NCI-H2196 treated with DMSO at 0.1 percent for 48 hours (cell line): ENCODE measurements at regions not wholly inside any gene's neighbourhood (a gene's known extent, or its start where the extent isn't known, plus 50 kb on each side); places are given as distances from the start of the nearest gene placed in this dataset.
"Not testable (repeated sequence)": the region's sequence is repeated elsewhere in the genome, so short reads cannot be mapped to it uniquely, and the experiment has no call there.

Source experiments
- DNase-seq: peaks from one replicate; lab custom pipeline; 2025; ENCODE audit not compliant: unreplicated experiment; lab: John Stamatoyannopoulos, UW

DNA sequence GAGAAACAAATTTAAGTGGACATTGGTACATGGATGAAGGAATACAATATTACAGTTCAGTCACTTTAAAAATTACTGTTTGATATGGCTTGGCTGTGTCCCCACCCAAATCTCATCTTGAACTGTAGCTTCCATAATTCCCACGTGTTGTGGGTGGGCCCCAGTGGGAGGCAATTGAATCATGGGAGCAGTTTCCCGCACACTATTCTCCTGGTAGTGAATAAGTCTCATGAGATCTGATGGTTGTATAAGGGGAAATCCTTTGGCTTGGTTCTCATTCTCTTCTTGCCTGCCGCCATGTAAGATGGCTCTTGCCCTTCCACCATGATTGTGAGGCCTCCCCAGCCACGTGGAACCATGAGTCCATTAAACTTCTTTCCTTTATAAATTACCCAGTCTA, 804.2 kb upstream of the FRG1 start:
- DNase-seq, result no peak

DNA sequence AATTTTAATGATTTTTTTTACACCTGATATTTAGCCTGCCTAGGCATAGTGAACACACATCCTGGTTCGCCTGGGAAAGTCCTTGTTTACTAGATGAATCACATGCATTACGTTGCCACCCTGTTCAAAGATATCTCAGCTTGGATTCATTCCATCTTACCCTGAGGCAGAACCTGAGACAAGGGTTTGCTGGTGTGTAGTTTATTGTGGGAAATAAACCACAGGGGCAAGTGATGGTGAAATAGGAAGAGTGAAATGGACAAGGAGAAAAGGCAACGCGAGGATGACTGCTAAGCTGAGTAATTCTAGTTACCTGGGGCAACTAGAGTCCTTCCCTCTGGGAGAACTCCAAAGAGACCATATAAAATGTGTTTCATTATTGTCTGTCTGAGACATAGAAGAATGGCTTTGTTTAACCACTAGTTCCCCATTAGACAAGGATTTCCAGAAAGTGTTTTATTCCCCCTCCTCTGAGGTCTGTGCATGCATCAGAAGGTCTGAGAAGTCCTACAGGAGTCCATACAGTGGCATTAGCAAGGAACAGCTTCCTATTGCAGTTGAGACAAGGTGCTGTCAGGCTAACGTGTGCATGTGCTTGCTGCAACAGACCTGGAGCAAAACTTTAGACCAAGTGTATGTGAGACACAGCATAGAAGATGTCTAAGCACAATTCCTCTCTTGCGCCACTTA, 797.3 kb upstream of the FRG1 start:
- DNase-seq, result no peak

DNA sequence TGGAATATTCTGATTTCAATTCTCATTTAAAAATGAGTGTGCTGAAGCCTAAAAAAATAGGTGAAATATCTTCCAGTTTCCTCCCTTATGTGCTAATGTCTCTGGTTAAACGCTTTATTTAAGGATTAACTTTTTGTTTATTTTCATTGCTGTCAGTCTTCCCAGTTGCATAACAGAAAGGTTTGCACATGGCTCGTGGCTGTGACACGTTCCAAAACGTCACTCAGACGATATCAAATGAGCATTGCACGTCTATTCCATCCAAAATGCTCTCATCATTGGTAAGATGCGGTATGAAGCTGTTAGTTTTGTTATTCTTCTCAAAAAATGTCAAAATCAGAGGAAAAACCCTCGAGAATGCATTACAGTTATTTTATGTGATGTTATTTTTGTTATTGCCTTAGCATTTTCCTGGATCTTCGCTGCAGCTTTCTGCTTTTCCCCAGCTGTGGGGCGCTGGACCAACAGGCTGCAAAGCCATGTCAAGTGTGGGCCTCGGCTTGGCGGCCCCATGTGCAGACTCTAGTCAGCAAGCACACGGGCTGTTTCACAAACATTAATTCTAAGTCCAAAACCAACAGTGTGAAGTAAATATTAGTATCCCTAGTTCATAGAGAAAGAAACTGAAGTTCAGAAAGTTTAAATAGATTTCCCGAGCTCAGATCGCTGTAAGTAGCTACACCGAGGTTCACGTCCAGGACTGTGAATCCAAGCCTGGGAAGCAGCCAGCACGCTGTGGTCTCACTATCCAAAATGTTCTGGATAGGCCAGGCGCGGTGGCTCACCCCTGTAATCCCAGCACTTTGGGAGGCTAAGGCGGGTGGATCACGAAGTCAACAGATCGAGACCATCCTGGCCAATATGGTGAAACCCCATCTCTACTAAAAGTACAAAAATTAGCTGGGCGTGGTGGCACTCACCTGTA, 793.4 kb upstream of the FRG1 start:
- no peak for DNase-seq

DNA sequence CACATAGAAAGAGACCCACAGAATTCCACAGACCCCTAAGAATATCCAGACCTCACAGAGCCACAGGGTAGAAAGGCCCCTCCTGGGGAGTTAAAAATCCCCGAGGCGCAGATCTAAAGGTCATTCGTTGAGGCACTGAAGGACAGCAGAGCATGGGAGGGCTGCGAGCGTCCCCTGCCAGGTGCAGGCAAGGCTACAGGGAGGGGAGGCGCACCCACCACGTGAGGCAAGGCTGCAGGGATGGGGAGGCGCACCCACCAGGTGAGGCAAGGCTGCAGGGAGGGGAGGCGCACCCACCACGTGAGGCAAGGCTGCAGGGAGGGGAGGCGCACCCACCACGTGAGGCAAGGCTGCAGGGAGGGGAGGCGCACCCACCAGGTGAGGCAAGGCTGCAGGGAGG, 785.6 kb upstream of the FRG1 start:
- DNase-seq, result not testable (repeated sequence)

DNA sequence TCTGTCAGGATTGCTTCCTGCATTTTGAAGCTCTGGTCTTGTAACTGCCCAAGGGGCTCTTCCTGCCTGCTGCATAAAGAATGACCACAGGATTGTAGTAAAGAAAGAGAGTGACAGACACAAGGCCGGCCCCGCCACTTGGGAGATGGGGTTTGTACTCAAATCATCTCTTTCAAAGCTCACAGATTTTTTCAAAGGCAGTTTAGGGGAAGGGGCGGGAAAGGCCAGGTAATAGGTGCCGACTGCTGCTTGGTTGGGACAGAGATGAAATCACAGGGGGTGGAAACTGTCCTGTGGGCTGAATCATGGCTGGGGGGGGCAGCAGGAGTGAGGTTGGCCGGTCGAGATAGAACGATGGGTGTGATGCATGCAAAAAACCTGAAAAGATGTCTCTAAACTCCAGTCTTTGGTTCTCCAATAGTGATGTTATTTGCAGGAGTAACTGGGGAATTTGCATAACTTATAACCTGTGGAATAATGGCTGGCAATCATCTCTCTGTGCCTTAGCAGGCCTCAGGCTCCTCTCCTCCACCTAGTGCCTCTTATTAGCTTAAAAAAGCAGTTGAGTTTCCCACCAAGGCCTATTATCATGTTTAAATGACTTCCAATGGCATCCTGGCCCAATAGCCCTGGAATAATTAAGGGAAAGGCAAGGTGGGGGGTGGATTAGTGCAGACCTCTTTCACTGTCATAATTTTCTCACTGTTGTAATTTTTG, 778.4 kb upstream of the FRG1 start:
- DNase-seq, result no peak

DNA sequence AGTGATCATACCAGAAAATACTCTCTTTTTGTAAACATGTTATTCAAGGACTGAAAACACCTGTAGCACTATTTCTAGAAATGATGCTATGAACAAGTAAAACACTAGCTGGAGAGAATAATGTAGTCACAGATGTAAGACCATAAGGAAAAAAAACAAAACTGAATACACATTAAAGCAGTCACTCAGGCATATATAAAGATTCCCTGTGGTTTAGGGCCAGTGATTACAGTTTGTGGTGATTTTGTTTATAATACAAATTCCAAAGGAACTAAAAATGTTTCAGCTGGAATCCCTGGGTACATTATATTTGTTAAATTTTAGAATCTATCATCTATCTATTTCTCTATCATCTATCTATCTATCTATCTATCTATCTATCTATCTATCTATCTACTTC, 777.8 kb upstream of the FRG1 start:
- no peak for DNase-seq

DNA sequence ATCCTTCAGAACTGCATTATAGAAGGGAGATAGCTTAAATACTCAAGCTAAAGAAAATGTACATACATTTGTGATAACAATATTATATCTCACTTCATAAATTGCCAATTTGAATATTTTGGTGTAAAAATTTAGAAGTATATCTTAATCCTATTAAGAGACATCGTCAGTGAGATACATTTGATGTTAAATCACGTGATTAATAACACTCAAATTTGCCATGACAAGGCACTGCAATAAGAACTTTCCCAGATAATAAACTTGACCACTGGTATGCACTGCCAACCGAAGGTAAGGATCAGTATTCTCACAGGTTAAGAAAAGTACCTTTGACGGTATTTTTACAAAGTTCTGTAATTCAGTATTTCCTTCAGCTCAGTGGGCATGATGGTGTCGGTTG, 764.7 kb upstream of the FRG1 start:
- DNase-seq, result no peak

DNA sequence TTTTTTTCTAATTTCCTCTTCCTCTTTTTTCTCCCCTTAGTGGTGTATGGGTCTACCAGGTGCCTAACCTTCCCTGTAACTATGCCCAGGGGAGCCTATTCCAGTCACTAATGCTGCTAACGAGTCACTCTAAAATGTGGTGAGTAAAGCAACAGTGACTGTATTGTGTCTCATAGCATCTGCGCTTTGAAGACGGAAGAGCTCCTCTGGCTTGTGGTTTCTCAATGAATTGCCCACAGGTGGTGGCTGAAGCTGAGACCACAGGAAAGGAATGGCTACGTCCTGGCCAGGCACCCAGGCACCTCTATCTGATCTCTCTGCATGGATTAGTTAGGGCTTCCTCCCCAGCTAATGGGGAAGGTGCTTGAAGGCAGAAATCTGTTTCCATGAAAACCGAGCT, 763.5 kb upstream of the FRG1 start:
- no peak for DNase-seq

DNA sequence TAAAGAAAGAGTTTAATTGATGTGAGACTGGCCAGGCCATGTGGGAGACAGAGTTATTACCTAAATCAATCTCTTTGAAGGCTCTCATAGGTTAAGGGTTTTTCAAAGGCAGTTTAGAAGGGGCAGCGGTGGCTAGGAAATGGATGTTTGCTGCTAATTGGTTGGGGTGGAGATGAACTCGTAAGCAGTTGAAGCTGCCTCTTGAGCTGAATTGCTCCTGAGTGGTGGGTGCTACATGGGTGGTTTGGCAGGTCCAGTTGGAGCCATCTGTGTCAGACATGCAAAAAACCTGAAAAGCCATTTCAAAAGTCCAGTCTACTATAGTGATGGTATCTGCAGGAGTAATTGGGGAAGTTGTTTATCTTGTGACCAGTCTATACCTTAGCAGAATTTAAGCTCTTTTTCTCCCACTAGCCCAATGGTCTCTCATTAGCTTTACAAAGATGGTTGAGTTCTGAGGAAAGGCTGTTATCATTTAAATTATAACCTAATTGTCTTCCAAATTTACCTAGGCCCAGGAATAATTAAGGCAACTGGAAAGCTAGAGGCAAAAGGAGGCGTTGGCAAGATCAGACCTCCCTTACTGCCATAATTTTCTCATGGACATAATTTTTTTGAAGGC, 762.4 kb upstream of the FRG1 start:
- DNase-seq, result no peak

DNA sequence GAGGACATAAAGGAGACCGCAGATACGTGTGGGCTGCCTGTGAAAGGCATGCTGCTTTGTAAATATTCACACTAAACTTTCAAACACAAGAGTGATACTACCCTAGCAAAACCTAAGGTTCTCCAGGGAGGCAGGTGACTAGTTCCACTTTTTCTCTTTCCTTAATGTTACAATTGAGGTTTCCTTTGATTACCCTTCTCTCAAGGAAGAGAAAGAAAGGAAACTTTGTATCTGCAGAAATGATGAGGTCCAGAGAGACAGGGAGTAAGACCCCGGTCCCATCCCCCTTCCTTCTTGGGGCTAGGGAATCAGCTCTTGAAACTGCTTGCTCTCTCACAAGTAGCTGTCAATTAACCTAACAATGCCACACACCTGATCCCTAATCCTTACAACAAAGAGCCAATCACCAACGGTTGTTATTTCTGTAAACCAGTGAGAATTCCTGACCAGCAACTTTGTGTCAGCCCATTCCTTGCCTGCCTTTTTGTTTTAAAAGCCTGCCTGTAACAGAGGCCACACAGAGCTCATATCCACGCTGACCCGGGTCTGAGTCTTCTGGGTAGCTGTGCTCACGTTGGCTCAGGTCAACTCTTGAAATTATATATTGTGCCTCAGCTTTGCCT, 754.8 kb upstream of the FRG1 start:
- DNase-seq, result no peak

DNA sequence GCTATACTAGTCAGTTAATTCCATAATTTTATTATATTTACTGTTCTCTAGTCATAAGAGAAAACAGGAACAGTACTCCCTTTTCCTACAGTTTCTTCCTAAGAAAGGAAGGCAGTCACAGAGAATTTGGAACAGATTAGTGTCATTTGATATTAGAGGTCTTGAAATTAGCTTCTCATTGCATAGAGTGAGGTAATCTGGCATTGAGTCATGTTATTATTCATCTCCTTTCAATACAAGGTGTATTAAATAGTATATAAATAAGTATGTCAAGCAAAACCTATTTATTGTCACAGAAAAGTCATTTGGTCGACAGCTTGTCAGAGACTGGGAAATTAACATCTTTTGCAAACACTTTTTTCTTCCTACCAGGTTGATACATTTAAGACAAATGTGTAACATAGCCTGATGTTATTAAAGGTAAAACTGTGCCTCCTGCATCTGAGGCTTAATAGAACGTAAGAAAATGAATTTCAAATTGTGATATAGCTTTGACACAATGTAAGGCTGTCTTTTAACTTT, 753.1 kb upstream of the FRG1 start:
- no peak for DNase-seq

DNA sequence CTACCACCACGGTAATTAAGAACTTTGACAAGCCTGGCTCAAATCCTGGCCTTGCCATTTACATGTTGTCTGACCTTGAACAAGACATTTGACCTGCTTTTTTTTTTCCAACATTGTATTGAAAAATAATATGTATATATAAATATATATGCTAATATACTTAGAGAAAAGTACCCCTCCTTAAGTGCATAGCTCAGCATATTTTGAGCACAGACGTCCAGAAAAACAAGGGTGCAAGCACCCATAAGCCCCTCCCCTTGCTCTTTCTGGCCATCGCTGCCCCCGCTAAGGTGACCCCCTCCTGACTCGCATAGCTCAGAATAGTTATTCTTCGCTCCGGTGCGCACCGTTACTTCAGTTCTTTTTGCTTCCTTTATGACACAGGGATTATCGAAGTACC, 742.0 kb upstream of the FRG1 start:
- no peak for DNase-seq

DNA sequence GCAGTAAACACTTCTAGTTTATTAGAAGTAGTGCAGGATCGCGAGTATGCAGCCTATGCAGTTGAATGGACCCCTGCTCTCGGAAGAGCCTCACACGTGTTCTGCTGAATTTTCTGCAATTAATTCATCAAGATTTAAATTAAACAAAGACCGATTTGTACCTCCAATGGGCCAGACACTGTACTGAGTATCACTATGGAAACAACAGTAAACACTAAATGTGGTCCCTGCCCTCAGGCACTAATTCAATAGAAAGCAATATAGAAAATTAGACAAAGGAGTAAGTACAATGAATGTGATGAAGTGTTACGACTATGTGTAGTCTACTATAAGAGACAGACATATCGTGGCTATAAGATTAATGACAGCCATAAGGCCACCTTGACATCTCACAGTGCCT, 740.3 kb upstream of the FRG1 start:
- no peak for DNase-seq

DNA sequence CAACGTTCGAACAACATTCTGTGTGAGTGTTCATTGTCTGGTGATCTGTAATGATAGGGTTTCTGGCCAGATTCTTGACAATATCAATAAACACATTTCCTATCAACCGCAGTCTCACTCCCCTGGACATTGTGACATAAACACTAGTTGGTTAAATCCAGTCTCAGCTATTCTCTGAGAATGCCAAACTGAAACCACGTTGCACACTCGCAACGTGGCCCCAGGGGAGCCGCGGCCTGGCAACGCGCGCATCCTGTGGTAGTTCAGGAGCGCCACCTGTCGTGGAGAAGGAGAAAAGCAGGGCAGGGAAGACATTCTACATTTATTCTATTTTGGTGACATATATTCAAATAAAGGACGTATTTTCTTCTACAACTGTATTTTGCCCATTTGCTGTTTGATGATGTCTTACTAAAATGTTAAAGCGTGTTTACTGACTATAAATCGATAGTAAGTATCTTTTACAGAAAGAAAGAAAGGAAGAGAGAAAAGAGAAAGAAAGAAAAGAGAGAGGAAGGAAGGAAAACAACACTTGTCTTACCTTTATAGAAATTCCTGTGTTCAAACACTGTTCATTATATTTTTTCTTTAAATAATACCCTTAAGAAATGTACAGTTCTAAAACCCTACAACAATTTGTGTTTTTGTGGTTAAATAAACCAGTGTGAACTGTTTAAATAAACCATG, 738.3 kb upstream of the FRG1 start:
- DNase-seq, result no peak

DNA sequence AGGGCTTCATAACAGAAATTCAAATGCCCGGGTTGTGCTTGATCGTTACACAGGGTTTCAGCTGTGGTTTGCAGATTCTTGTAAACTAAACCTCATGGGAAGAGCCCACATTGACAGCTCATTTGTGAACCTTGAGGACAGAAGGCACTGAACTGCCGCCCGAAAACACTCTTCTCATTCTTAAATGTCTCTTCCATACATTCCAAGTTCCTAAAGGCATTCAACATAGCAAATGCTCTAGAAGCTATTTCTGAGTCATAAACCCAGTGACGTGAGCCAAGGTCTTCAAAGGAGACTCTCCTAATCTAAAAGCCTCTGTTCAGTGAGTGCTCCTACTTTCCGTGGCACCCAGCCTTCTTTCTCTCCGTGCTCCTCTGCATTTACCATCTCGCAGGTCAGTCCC, 737.8 kb upstream of the FRG1 start:
- DNase-seq, result no peak

DNA sequence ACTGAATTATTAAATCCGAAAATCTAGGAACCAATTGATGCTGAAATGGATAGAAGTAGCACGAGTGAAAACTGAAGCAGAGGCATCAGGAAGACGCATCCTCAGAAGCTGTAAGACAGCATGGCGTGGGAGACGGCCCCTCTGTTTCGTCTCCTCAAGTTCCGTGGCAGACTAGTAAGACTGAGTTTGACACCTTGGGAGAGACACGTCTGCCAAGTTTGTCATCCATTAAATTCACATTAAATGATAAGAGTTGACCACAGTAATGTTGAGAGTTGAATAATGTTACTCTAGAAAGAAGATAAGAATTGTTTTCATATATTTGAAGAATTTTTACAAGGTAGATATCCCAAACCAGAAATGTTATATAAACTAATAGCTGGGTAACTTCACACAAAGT, 736.1 kb upstream of the FRG1 start:
- DNase-seq, result no peak

DNA sequence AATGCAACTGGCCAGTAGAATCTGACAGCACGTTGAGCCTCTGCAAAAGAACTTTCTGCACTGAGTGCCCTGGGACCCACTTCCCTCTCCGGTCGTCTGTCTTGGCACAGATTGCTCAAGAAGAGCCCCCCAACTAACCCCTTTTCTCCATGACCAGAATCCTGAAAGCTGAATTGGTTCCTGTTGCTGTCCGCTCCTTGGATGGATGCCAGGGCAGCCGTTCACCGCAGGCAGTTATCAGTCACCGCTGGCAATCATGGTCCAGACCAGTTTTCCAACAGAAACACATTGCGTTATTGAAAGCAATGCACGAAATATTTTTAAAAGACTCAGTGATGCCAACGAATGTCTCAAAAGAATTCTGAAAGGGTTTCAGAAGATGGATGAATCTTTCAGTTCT, 733.7 kb upstream of the FRG1 start:
- no peak for DNase-seq

DNA sequence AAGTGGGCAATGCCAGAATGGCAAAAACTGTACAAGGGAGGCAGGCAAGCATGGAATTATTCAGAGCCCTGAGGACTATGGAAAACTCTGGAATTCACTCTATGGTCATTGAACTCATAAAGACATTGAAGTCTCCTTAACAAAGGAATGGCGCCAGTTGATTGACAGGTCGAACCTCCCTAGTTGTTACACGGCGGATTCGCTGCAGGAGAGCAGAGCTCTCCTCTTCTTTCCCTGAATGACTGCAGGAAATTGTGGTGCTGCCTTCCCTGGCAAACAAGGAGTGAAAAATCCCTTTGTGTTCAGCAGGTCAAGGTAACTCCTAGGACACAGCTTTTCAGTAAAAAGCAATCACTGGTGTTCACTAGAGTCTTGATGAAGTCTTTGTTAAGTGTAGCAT, 732.8 kb upstream of the FRG1 start:
- DNase-seq, result no peak

DNA sequence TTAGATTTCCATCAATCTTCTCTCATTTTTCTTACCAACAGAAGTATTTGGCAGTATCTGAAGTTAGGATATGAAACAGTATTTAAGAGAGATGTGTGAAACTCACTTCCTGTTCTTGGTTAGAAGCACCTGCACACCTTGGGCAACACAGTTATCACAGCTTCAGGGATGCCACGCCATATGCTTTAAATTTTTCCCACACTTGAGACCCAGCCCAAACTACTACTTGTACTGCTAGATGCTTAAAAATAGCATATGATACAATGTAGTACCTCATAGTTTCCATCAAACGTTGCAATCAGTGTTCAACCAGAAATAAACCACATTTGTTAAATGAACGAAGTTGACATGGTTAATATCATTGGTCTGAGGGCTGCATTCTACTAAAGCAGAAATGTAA, 725.1 kb upstream of the FRG1 start:
- no peak for DNase-seq

DNA sequence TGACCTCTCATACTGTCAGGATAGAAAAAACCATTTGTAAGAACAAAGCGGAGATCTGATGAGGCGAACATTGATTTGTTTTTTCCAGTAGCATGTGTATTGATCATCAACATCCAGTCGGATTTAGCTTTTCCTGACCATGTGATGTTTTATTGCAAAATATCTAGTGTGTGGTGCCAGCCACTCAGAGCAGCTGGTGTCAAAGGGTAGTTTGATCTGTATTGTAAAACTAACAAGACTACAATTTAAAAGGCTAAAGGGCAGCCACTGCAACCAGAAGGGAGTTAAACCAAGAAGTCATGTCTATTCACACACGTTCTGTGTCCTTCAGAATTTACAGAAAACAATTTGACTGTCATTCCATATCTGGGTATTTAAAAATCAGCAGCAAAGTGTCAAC, 719.0 kb upstream of the FRG1 start:
- no peak for DNase-seq
